Fibroblast of mammary gland (primary cell): ENCODE measurements at regions not wholly inside any gene's neighbourhood (a gene's known extent, or its start where the extent isn't known, plus 50 kb on each side); places are given as distances from the start of the nearest gene placed in this dataset.

ENCODE experiments used
- DNase-seq: peaks from one replicate; pipeline ENCODE4 v3.0.0-alpha.2; 2010; ENCODE audit warnings: low read depth
- H3K4me3 ChIP-seq: 2 replicates; pipeline ENCODE4 v1.5.1; 2011; ENCODE audit warnings: low read depth, mild to moderate bottlenecking, low read length, moderate library complexity; ENCODE audit not compliant: control insufficient read depth
- TF ChIP-seq, protein P1 (sequence below): conservative IDR thresholded peaks from 2 replicates; pipeline ENCODE4 v1.5.1; 2011; ENCODE audit warnings: low read depth, low read length, inconsistent platforms; ENCODE audit not compliant: control insufficient read depth, insufficient read depth

DNA sequence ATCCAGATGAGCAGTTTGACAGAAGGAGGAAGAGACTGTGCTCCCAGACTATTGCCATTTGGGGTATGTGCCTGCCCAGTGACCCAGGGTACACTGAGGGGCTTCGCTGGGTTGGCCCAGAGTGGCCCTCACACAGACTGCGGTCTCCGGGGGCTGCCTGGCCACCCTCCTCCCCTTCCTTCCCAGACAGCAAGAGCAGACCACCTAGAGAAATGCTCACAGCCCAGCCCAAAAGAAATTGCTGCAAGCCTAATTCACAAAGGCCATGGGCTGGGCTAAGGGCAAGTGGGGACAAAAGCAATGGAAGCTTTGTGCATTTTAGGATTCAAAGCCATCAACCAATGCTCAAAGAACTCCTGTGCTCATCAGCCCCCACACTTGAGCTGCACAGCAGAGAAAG lies 277.6 kb downstream of the CDC5L start:
- TF ChIP-seq, protein P1, sequence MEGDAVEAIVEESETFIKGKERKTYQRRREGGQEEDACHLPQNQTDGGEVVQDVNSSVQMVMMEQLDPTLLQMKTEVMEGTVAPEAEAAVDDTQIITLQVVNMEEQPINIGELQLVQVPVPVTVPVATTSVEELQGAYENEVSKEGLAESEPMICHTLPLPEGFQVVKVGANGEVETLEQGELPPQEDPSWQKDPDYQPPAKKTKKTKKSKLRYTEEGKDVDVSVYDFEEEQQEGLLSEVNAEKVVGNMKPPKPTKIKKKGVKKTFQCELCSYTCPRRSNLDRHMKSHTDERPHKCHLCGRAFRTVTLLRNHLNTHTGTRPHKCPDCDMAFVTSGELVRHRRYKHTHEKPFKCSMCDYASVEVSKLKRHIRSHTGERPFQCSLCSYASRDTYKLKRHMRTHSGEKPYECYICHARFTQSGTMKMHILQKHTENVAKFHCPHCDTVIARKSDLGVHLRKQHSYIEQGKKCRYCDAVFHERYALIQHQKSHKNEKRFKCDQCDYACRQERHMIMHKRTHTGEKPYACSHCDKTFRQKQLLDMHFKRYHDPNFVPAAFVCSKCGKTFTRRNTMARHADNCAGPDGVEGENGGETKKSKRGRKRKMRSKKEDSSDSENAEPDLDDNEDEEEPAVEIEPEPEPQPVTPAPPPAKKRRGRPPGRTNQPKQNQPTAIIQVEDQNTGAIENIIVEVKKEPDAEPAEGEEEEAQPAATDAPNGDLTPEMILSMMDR = no peak
- DNase-seq = no peak
- H3K4me3 ChIP-seq = no peak overlapping the region

DNA sequence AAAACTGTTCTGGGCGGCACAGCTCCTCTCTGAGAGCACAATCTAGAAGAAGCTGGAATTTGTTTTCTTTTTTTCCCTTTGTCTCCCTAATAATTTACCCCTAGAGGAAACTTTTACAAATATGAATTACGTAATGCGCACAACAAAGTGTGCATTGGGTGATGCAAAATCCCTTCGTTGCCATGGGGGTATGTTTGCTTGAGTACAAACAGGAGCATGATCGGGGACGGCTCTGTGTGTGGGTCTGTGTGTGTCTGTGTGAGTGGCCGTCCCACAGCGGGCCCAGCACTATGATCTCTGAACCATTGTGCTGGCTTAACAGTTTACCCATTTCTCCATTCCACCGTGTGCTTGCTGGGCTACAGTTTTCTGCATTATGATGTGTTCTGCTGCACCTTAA lies 278.2 kb downstream of the CDC5L start:
- TF ChIP-seq, protein P1 = no peak
- no peak for DNase-seq
- no peak overlapping the region for H3K4me3 ChIP-seq

- no peak for DNase-seq
- TF ChIP-seq, protein P1 = no peak
- no peak overlapping the region for H3K4me3 ChIP-seq
These were observed 278.8 kb downstream of the CDC5L start for GRCh38 chr6:44666324-44666723.

DNA sequence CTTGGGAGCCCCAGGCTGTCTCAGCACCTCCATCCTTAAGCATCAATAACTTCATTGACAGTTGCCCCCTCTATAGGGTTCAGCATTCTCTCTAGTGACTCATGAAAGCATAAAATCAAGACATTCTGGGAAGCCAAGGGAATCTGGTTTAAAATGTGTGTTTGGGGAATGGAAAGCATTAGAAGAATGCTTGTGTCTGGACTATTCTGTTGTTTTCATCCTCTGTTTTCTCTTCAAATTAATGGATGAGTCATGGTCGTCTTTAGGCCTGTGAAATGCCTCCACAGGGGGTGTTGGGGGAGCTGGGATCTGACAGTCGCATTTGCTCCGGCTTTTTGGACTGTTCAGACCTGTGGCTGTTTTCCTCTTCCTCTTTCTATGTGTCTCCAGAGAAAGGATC lies 279.7 kb downstream of the CDC5L start:
- DNase-seq = peak; percentile 95
- H3K4me3 ChIP-seq = no peak overlapping the region
- TF ChIP-seq, protein P1 = no peak

DNA sequence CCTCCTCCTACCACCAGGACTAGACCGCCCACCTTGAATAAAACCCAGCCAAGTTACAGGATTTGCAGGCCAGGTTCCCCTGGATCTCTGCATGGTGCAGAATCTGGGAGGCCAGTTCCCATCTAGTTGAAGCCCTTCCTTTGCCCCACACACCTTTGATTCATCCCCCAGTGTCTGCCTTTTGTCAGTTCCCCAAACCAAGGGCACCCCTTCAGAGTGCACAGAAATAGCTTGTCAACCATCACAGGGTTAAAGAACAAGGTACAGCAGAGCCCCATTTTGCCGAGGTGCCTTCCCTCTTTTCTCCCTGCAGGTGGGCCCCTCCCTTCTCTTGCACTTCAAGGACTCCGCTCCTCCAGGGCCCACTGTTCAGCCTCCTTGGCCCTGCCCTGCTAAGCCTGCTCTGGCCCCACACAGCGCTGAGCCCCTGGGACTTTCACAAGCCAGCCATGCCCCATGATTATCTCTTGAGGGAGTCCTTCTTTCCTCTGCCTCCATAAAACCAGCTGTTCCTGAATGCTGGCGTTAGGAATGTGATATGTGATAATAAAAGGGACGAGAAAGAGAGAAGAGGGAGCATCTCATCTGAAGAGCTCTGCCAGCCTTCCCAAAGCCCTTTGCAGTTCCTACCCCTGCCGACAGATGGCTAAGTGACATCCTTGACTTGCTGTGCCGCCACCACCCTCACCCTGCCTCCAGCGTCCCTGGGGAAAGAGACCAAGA lies 280.3 kb downstream of the CDC5L start:
- TF ChIP-seq, protein P1 = peak; percentile 45
- H3K4me3 ChIP-seq = no peak overlapping the region
- no peak for DNase-seq

- DNase-seq = no peak
- no peak overlapping the region for H3K4me3 ChIP-seq
- TF ChIP-seq, protein P1 = no peak
These were observed 281.0 kb downstream of the CDC5L start for GRCh38 chr6:44668391-44668930.
